Endodermal cell (in vitro differentiated cells): ENCODE measurements at regions not wholly inside any gene's neighbourhood (a gene's known extent, or its start where the extent isn't known, plus 50 kb on each side); places are given as distances from the start of the nearest gene placed in this dataset.
"Not testable (repeated sequence)": the region's sequence is repeated elsewhere in the genome, so short reads cannot be mapped to it uniquely, and the experiment has no call there.

Experiments used
- DNase-seq: peaks from one replicate; pipeline ENCODE4 v3.0.0-alpha.2; 2017
- H3K27ac ChIP-seq: 2 replicates; pipeline ENCODE4 v1.5.1; 2013; ENCODE audit warnings: mild to moderate bottlenecking, low read depth, low read length, moderate library complexity
- H3K27me3 ChIP-seq: 2 replicates; pipeline ENCODE4 v1.6.1; 2013; ENCODE audit warnings: mild to moderate bottlenecking, low read length, moderate library complexity; ENCODE audit not compliant: insufficient read depth, control insufficient read depth, poor library complexity, severe bottlenecking
- H3K36me3 ChIP-seq: 2 replicates; pipeline ENCODE4 v1.7.0; 2013; ENCODE audit warnings: mild to moderate bottlenecking, low read length, moderate library complexity; ENCODE audit not compliant: control insufficient read depth, insufficient read depth
- H3K4me1 ChIP-seq: one replicate; pipeline ENCODE4 v1.7.0; 2013; ENCODE audit warnings: low read length; ENCODE audit not compliant: control insufficient read depth, insufficient read depth
- H3K4me3 ChIP-seq: 2 replicates; pipeline ENCODE4 v1.5.1; 2013; ENCODE audit warnings: mild to moderate bottlenecking, low read length, moderate library complexity
- H3K9ac ChIP-seq: 2 replicates; pipeline ENCODE4 v1.6.1; 2013; ENCODE audit warnings: mild to moderate bottlenecking, low read length, moderate library complexity; ENCODE audit not compliant: poor library complexity, severe bottlenecking; ENCODE audit errors: extremely low read depth
- H3K9me3 ChIP-seq: 2 replicates; pipeline ENCODE4 v1.6.1; 2013; ENCODE audit warnings: mild to moderate bottlenecking, low read length, moderate library complexity; ENCODE audit not compliant: control insufficient read depth
- H3K27ac Mint-ChIP-seq: 2 replicates; pipeline ENCODE4 v1.8.0; 2020; ENCODE audit warnings: mixed read lengths
- H3K27me3 Mint-ChIP-seq: 2 replicates; pipeline ENCODE4 v1.8.0; 2021; ENCODE audit warnings: mild to moderate bottlenecking, mixed read lengths; ENCODE audit not compliant: insufficient read depth
- H3K36me3 Mint-ChIP-seq: 2 replicates; pipeline ENCODE4 v1.8.0; 2020; ENCODE audit warnings: low read depth, mixed read lengths
- H3K4me1 Mint-ChIP-seq: 2 replicates; pipeline ENCODE4 v1.8.0; 2020; ENCODE audit warnings: mixed read lengths
- H3K4me3 Mint-ChIP-seq: 2 replicates; pipeline ENCODE4 v1.8.0; 2020; ENCODE audit warnings: mild to moderate bottlenecking, moderate library complexity, mixed read lengths
- H3K9me3 Mint-ChIP-seq: 2 replicates; pipeline ENCODE4 v1.8.0; 2020; ENCODE audit warnings: mild to moderate bottlenecking, mixed read lengths
- WGBS, 2 experiments: methylation state at CpG; one replicate each; pipeline versions ENCODE4 v1.1.5 to v1.1.7; 2013; ENCODE audit warnings: missing lambda C conversion rate in 2 of 2, mixed read lengths in 1 of 2; ENCODE audit not compliant: insufficient coverage in 1 of 2, insufficient read length in 1 of 2; 5-methylcytosine and 5-hydroxymethylcytosine counted together
- TF ChIP-seq, protein P1 (sequence below): fragments of 200-600 bp; sonication (generic); conservative IDR thresholded peaks from 2 replicates; pipeline ENCODE4 v1.5.0; 2021; ENCODE audit warnings: antibody characterized with exemption, mild to moderate bottlenecking

DNA sequence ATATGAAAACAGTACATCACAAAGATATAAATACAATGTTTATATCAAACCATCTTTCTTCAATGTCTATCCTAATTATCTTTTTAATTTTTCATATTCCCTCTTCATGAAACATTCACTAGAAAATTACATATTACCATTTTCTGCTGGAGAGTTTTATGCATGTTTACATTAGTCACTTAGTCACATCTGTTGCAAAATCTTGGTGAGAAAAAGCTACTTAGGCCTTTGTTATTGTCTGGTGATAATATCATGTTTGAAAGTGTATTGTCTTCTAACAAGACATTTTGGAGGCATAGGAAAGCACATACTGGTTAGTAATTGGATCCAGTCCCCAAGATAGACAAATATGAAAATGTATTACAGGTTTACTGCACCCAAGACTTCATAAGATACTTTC is 163.6 kb downstream of the GNAI1 start:
- Histone ChIP-seq H3K27ac (no peak overlapping the region), H3K9ac (no peak overlapping the region), H3K27me3 (peaks cover 7% of the 10 kb centered on the region), H3K9me3 (no peaks in the 10 kb centered on the region), H3K4me3 (no peak overlapping the region), H3K36me3 (no peaks in the 10 kb centered on the region), H3K4me1 (peaks cover 12% of the 10 kb centered on the region)
- peaks cover 6% of the 10 kb centered on the region for H3K9me3 Mint-ChIP-seq
- H3K27me3 Mint-ChIP-seq, result peaks cover 23% of the 10 kb centered on the region
- TF ChIP-seq, protein P1, sequence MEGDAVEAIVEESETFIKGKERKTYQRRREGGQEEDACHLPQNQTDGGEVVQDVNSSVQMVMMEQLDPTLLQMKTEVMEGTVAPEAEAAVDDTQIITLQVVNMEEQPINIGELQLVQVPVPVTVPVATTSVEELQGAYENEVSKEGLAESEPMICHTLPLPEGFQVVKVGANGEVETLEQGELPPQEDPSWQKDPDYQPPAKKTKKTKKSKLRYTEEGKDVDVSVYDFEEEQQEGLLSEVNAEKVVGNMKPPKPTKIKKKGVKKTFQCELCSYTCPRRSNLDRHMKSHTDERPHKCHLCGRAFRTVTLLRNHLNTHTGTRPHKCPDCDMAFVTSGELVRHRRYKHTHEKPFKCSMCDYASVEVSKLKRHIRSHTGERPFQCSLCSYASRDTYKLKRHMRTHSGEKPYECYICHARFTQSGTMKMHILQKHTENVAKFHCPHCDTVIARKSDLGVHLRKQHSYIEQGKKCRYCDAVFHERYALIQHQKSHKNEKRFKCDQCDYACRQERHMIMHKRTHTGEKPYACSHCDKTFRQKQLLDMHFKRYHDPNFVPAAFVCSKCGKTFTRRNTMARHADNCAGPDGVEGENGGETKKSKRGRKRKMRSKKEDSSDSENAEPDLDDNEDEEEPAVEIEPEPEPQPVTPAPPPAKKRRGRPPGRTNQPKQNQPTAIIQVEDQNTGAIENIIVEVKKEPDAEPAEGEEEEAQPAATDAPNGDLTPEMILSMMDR, result no peak
- DNase-seq, result no peak
- H3K4me3 Mint-ChIP-seq, result no peak overlapping the region
- no peak overlapping the region for H3K27ac Mint-ChIP-seq
- H3K4me1 Mint-ChIP-seq, result peaks cover 7% of the 10 kb centered on the region
- H3K36me3 Mint-ChIP-seq, result peaks cover 2% of the 10 kb centered on the region

DNA sequence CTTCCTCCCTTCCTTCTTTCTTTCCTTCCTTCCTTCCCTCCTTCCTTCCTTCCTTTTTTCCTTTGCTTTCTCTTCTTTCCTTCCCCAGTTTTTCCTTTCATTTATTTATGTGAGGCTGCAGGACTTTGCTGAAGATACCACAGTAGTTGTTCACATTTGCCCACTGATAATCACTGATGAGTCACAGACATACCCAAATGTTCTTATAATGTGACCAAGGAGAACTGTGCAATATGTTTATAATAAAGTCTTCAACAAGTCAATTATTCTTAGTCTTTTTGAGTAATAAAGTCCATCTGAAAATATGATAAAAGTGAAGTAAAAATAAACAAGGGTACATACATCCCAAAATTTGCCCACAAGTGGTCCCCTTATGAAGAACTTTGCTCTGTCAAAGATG is 159.7 kb downstream of the GNAI1 start:
- Histone ChIP-seq H3K27me3 (no peaks in the 10 kb centered on the region), H3K4me1 (no peaks in the 10 kb centered on the region), H3K36me3 (no peaks in the 10 kb centered on the region), H3K9ac (no peak overlapping the region), H3K27ac (no peak overlapping the region), H3K9me3 (no peaks in the 10 kb centered on the region), H3K4me3 (no peak overlapping the region)
- no peak overlapping the region for H3K4me3 Mint-ChIP-seq
- DNase-seq, result no peak
- no peak overlapping the region for H3K27ac Mint-ChIP-seq
- TF ChIP-seq, protein P1, result no peak
- H3K27me3 Mint-ChIP-seq, result peaks cover 4% of the 10 kb centered on the region
- H3K9me3 Mint-ChIP-seq, result peaks cover 18% of the 10 kb centered on the region
- peaks cover 2% of the 10 kb centered on the region for H3K36me3 Mint-ChIP-seq
- no peaks in the 10 kb centered on the region for H3K4me1 Mint-ChIP-seq

DNA sequence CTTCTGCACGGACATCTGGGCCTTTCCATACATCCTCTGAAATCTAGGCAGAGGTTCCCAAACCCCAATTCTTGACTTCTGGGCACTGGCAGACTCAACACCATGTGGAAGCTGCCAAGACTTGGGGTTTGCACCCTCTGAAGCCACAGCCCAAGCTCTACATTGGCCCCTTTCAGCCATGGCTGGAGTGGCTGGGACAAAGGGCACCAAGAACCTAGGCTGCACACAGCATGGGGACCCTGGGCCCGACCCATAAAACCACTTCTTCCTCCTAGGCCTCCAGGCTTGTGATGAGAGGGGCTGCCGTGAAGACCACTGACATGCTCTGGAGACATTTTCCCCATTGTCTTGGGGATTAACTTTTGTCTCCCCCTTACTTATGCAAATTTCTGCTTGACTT is 158.0 kb downstream of the GNAI1 start:
- not testable (repeated sequence) for H3K4me1 ChIP-seq, DNase-seq, H3K36me3 Mint-ChIP-seq, H3K27me3 Mint-ChIP-seq, H3K9ac ChIP-seq, H3K4me3 ChIP-seq, H3K27ac Mint-ChIP-seq, H3K36me3 ChIP-seq, H3K9me3 ChIP-seq, H3K27ac ChIP-seq, H3K27me3 ChIP-seq, H3K4me3 Mint-ChIP-seq, H3K4me1 Mint-ChIP-seq
- peaks cover 18% of the 10 kb centered on the region for H3K9me3 Mint-ChIP-seq
- WGBS, 2 experiments, result 84 to 90% methylated on average over 3 of the region's 3 CpGs
